ENCODE measurements at regions not wholly inside any gene's neighbourhood (a gene's known extent, or its start where the extent isn't known, plus 50 kb on each side); places are given as distances from the start of the nearest gene placed in this dataset.
"Not testable (repeated sequence)": the region's sequence is repeated elsewhere in the genome, so short reads cannot be mapped to it uniquely, and the experiment has no call there.

DNA sequence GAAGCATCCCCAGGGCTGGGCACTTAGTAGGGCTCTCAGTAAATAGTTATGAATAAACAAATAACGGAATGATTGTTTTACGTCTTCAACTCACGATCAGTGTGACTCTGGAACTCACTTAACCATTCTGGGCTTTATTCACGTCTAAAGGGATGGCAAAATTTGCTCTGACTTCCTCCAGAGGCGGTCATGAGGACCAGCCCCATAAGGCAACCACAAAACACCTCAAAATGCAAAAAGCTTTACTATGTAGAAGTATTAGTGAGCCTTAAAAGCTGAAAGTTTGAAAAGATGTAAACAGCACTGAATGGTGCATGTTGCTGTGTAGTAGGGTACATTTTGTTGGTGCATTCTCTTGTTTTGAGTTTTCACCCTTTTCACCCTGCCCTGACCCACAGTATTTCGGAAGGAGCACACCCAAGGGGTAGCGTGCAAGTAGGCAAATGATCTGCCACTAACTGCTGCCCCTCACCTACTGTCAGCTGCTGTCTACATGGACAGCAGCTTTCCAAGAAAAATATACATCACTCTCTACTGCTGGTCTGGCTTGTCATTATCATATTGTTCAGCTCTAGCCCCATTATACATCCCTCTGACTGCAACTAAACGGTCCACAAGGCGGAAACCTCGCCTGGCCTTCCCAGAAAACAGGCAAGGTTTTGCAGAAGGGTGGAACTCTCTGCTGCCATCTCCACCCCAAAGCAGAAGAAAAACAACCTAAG is 308.5 kb upstream of the PROK2 start:
- no peak for DNase-seq (ENCODE audit: low read depth, low spot score)

- DNase-seq (ENCODE audit: low read depth, low spot score) = no peak
These were observed 307.8 kb upstream of the PROK2 start for GRCh38 chr3:72092778-72093177.

- no peak for DNase-seq (ENCODE audit: low read depth, low spot score)
These were observed 303.6 kb upstream of the PROK2 start for GRCh38 chr3:72088486-72089025.

DNA sequence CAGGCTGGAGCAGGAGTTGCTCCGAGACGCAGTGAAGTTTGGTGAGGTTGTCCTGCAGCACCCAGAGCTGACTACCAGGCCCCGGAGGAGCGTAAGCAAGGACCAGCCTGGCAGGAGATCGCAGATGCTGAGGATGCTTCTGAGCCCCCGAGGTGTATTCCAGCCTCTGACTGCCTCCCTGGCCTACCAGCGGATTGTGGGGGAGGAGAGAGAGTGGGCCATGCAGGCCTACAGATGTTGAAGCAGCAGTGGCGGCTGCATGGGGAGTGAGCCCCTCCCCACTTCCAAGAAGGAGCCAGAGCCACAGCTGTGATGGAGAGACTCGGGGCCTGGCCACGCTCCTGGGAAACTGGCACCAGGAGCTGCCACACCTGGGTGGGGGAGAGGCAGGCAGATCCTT is 302.5 kb upstream of the PROK2 start:
- DNase-seq (ENCODE audit: low read depth, low spot score) = no peak

GRCh38 chr3:72086743-72087087 is 301.8 kb upstream of the PROK2 start:
- DNase-seq (ENCODE audit: low read depth, low spot score) = no peak

DNA sequence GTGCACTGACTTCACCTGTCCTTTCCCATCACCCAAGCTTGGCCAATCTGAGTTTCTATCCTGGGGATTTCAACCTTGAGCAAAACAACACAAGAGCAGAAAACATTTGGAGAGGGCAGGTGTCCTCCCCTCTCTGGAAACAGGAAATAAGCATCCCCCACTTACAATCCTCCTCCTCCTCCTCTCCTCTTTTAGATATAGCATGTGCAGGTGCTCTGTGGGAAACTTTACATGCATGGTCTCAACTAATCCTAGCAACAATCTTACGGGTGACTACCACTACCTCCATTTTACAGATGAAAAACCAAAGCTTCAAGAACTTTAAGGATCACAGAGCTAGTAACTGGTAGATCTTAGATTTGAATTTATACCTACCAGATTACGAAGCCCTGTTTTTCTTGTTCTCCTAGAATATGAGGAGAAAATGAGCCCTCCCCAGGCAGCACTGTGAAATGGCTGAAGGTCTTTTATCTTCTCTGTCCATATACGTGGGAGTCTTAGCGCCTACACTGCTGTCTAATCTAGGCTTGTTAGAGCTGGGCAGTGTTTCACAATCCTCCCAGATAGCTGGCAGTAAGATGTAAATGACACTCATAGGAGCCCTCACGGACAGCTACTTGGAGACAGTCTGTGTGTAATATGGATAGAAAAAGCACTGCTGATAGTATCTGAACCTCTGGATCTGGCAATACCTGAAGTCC is 301.2 kb upstream of the PROK2 start:
- DNase-seq (ENCODE audit: low read depth, low spot score) = no peak

DNA sequence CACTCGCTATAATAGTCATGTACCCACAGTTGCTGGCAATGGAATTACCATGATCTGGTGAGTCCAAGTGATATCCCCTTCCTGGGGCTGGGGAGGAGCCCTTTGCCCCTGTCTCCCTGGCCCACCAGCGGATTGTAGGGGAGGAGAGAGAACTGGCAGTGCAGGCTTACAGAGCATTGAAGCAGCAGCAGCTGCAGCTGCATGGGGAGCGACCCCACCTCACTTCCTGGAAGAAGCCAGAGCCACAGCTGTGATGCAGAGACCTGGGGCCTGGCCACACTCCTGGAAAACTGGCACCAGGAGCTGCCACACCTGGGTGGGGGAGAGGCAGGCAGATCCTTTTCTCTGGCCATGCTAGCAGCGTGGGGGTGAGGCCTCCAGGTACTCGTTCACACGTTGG is 300.1 kb upstream of the PROK2 start:
- no peak for DNase-seq (ENCODE audit: low read depth, low spot score)

DNA sequence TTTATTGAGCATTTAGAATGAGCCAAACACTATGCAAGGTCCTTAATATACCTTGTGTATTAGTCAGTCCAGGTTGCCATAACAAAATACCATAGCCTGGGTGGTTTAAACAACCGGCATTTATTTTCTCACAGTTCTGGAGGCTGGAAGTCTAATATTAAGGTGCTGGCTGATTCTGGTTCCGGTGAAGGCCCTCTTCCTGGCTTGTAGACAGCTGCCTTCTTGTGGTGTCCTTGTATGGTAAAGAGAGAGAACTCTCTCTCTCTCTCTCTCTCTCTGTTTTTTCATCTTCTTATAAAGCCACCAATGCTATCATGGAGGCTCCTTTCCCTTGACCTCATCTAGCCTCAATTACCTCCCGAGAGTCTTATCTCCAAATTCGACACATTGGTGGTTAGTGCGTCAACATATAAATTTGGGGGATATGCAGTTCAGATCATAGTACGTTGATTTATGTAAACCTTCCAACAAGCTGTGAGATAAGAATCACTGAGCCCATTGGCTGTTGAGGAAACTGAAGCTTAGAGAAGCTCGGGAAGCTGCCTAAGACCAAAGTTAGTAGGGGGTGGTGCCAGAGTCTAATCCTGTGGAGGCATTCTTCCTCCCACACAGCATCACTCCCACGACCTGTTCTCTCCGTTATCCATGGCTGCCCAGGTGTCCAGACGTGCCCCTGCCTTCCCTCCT is 298.0 kb upstream of the PROK2 start:
- DNase-seq (ENCODE audit: low read depth, low spot score) = no peak

- DNase-seq (ENCODE audit: low read depth, low spot score) = no peak
These were observed 297.3 kb upstream of the PROK2 start for GRCh38 chr3:72082186-72082715.

- no peak for DNase-seq (ENCODE audit: low read depth, low spot score)
These were observed 296.7 kb upstream of the PROK2 start for GRCh38 chr3:72081471-72082185.

DNA sequence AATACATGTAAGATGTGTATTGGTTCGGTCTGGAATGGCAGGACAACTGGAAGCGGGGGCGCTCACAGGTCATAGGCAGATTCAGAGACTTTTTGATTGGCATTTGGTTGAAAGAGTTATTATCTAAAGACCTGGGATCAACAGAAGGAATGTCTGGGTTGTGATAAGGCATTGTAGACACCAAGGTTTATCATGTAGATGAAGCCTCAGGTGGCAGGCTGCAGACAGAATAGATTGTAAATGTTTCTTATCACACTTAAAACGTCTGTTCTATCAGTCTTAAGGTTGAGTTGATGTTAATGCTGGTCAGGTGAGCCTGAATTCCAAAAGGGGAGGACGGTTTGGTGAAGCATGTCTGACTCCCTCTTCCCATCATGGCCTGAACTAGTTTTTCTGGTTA is 295.9 kb upstream of the PROK2 start:
- DNase-seq (ENCODE audit: low read depth, low spot score) = no peak

GRCh38 chr3:72080095-72080494 is 295.1 kb upstream of the PROK2 start:
- no peak for DNase-seq (ENCODE audit: low read depth, low spot score)

DNA sequence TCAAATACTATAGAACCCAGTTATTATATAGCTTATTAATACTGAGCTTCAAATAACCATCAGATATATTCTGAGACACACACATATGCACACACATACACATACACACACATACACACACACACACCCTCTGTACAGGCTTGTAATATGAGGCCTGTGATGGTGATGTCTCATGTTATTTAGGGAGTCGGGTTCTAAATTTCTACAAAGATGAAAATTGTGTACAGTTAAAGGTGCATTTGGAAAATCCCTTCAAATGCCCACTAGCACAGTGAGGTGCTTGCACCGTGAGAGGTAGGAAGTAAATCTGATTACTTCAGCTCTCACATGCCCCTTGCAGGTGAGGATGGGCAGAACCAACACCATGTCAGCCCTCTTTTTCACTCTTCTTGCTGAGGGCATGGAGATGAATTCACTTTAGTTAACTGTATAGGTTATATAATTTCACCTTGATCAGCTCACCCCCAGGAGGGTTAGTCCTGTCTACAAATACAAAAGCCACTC is 294.5 kb upstream of the PROK2 start:
- DNase-seq (ENCODE audit: low read depth, low spot score) = no peak

- peak; percentile 60 for DNase-seq (ENCODE audit: low read depth, low spot score)
These were observed 293.9 kb upstream of the PROK2 start for GRCh38 chr3:72078676-72079368.

DNA sequence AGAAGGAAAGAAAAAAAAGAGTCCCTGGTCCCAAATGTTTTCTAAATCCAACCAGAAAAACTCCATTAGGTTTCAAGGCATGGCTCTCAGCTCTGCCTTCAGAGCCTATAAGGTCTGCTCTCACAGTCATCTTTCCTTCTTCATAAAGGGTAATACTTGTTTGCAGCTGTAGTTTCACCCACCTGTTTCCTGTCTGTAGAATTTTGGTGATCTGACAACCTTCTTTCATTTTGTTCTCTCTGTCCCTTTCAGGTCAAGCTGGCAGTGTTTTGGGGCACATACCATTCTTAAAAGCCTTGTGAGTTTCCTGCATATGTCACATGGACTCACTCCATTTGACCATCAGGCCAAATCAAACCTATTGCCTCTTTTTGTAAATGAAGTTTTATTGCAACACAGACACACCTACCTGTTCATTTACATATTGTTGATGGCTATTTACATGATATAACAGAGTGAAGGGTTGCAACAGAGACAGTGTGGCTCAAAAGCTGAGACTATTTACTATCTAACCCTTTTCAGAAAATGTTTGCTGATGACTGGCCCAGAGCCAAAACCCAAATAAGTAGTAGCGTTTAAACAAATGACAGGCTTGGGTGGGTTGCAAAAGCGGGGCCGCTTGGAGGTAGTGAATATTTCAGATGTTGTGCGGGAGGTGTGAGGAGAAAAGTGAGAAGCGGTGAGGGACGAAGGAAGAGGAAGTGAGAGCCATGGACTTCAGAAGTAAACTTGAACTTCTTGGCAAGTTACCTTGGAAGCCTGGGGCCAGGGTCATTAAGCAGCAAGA is 292.7 kb upstream of the PROK2 start:
- no peak for DNase-seq (ENCODE audit: low read depth, low spot score)

DNA sequence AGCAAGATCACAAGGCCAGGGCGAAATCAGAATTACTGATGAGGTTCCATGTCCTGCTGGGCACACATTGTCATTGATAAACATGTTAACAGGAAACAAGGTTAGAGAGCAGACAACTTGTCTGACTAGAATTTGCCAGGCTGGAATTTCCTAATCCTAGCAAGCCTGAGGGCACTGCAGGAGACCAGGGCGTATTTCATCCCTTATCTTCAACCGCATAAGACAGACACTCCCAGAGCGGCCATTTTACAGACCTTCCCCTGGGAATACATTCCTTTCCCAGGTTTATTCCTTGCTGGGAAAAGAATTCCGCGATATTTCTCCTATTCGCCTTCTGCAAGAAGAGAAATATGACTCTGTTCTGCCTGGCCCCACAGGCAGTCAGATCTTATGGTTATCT is 290.9 kb upstream of the PROK2 start:
- DNase-seq (ENCODE audit: low read depth, low spot score) = not testable (repeated sequence)

- DNase-seq (ENCODE audit: low read depth, low spot score) = no peak
These were observed 286.7 kb upstream of the PROK2 start for GRCh38 chr3:72071624-72072023.

- DNase-seq (ENCODE audit: low read depth, low spot score) = no peak
These were observed 285.1 kb upstream of the PROK2 start for GRCh38 chr3:72070005-72070404.

GRCh38 chr3:72069543-72069942 is 284.6 kb upstream of the PROK2 start:
- DNase-seq (ENCODE audit: low read depth, low spot score) = no peak

GRCh38 chr3:72068621-72069020 is 283.7 kb upstream of the PROK2 start:
- DNase-seq (ENCODE audit: low read depth, low spot score) = no peak

Measured in astrocyte of the hippocampus (primary cell).